CD14-positive monocyte (primary cell): ENCODE measurements at regions not wholly inside any gene's neighbourhood (a gene's known extent, or its start where the extent isn't known, plus 50 kb on each side); places are given as distances from the start of the nearest gene placed in this dataset.

Source experiments
- DNase-seq, 3 donors: peaks; one replicate each; pipeline ENCODE4 v3.0.0-alpha.2; 2011 to 2022
- H2AFZ ChIP-seq: 2 replicates; pipeline ENCODE4 v1.6.0; 2012; ENCODE audit warnings: mild to moderate bottlenecking, low read depth, low read length, inconsistent platforms; ENCODE audit not compliant: insufficient read depth, poor library complexity, severe bottlenecking
- H3K27ac ChIP-seq, 2 donors: 1 replicate in 1 of 2; 2 replicates in 1 of 2; pipeline ENCODE4 v1.5.1; 2012 to 2013; ENCODE audit warnings: low read length in 2 of 2, control low read depth in 1 of 2, inconsistent platforms in 1 of 2, low read depth in 1 of 2, mild to moderate bottlenecking in 1 of 2
- H3K27me3 ChIP-seq, 2 donors: one replicate each; pipeline versions ENCODE4 v1.6.0 to v1.6.1; 2011 to 2013; ENCODE audit warnings: low read length in 2 of 2; ENCODE audit not compliant: control insufficient read depth in 2 of 2, insufficient read depth in 2 of 2
- H3K36me3 ChIP-seq, 2 donors: replicated peaks in 1 of 2; 1 replicate in 1 of 2; 2 replicates in 1 of 2; pipeline versions ENCODE4 v1.5.1 to v1.6.1; 2012 to 2013; ENCODE audit warnings: low read length in 2 of 2, control low read depth in 1 of 2, inconsistent platforms in 1 of 2, mild to moderate bottlenecking in 1 of 2; ENCODE audit not compliant: insufficient read depth in 2 of 2, control insufficient read depth in 1 of 2
- H3K4me1 ChIP-seq, 2 donors: 1 replicate in 1 of 2; 2 replicates in 1 of 2; pipeline versions ENCODE4 v1.5.1 to v1.6.1; 2012 to 2013; ENCODE audit warnings: low read length in 2 of 2, control low read depth in 1 of 2, inconsistent platforms in 1 of 2, mild to moderate bottlenecking in 1 of 2, moderate library complexity in 1 of 2; ENCODE audit not compliant: insufficient read depth in 2 of 2, control insufficient read depth in 1 of 2
- H3K4me2 ChIP-seq: replicated peaks from 2 replicates; pipeline ENCODE3; 2012; ENCODE audit warnings: low read length, moderate library complexity, mild to moderate bottlenecking; ENCODE audit not compliant: poor library complexity, severe bottlenecking; ENCODE audit errors: extremely low read depth
- H3K4me3 ChIP-seq, 3 experiments: fragments of 200-600 bp in 1 of 3; sonication (generic) in 1 of 3; replicated peaks in 1 of 3; 1 replicate in 2 of 3; 2 replicates in 1 of 3; pipeline ENCODE4 v1.5.1; 2011 to 2013; ENCODE audit warnings: low read length in 3 of 3, mild to moderate bottlenecking in 3 of 3, control low read depth in 2 of 3, low read depth in 2 of 3, inconsistent platforms in 1 of 3, moderate library complexity in 1 of 3
- H3K79me2 ChIP-seq: 2 replicates; pipeline ENCODE4 v1.6.0; 2012; ENCODE audit warnings: mild to moderate bottlenecking, control low read depth, inconsistent platforms, low read length, moderate library complexity; ENCODE audit not compliant: insufficient read depth
- H3K9ac ChIP-seq: 2 replicates; pipeline ENCODE4 v1.6.0; 2017; ENCODE audit warnings: low read length, mild to moderate bottlenecking; ENCODE audit not compliant: insufficient read depth, poor library complexity, severe bottlenecking
- H3K9me3 ChIP-seq, 2 donors: replicated peaks in 1 of 2; 1 replicate in 1 of 2; 2 replicates in 1 of 2; pipeline versions ENCODE4 v1.5.1 to v1.6.1; 2012 to 2013; ENCODE audit warnings: low read length in 2 of 2, control low read depth in 1 of 2; ENCODE audit not compliant: control insufficient read depth in 1 of 2, insufficient read depth in 1 of 2
- H4K20me1 ChIP-seq: 2 replicates; pipeline ENCODE4 v1.6.0; 2012; ENCODE audit warnings: mild to moderate bottlenecking, low read length, control low read depth, moderate library complexity; ENCODE audit not compliant: insufficient read depth
- H3K27ac Mint-ChIP-seq, 7 donors: one replicate each; pipeline ENCODE4 v1.8.0; 2020; ENCODE audit warnings: mild to moderate bottlenecking in 7 of 7, mixed read lengths in 7 of 7, moderate library complexity in 6 of 7, inconsistent platforms in 2 of 7
- H3K27me3 Mint-ChIP-seq, 3 donors: one replicate each; pipeline ENCODE4 v1.8.0; 2021 to 2022; ENCODE audit warnings: low read depth in 3 of 3, mild to moderate bottlenecking in 3 of 3, mixed read lengths in 3 of 3, moderate library complexity in 3 of 3, inconsistent platforms in 1 of 3
- H3K36me3 Mint-ChIP-seq, 2 donors: one replicate each; pipeline ENCODE4 v1.8.0; 2020; ENCODE audit warnings: mixed read lengths in 2 of 2, inconsistent platforms in 1 of 2, mild to moderate bottlenecking in 1 of 2
- H3K4me1 Mint-ChIP-seq: one replicate; pipeline ENCODE4 v1.8.0; 2020; ENCODE audit warnings: mild to moderate bottlenecking, mixed read lengths
- H3K4me3 Mint-ChIP-seq, 2 donors: one replicate each; pipeline ENCODE4 v1.8.0; 2020; ENCODE audit warnings: mild to moderate bottlenecking in 2 of 2, mixed read lengths in 2 of 2, moderate library complexity in 1 of 2
- H3K9me3 Mint-ChIP-seq, 7 donors: one replicate each; pipeline ENCODE4 v1.8.0; 2020 to 2022; ENCODE audit warnings: mixed read lengths in 7 of 7, mild to moderate bottlenecking in 6 of 7, moderate library complexity in 6 of 7, inconsistent platforms in 2 of 7
- CTCF ChIP-seq: fragments of 200-600 bp; IDR thresholded peaks from one replicate; pipeline ENCODE4 v1.8.0; 2022; ENCODE audit warnings: antibody characterized with exemption, mild to moderate bottlenecking
- WGBS: methylation state at CpG from one replicate; pipeline ENCODE4 v1.1.5; 2013; ENCODE audit warnings: missing lambda C conversion rate; ENCODE audit not compliant: insufficient coverage; 5-methylcytosine and 5-hydroxymethylcytosine counted together
- intact Hi-C, 2 donors: fragments of 100-400 bp; cut with micrococcal nuclease; formaldehyde crosslinking; loops; one replicate each; pipeline versions ENCODE4 v1.15.0 to v1.15.1; 2023

DNA sequence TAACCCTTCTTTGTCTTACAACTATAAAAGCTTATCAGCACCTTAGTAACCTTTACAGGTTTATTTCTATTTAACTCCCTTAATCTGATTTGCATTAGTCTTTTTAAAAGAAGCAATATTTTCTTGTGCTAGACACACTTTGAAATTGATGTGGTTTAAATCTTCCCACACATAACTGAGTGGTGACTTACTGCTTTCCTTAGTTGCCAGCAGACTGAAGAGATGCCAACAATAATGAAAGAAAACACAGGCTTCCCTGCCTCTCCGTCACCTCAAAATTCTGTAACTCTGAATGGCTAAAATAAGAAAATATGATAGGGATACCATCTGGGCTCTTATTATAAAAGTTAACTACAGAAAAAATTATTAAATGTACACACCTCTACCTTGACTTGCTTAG is 196.8 kb downstream of the PTBP2 start:
- H2AFZ ChIP-seq: no peak overlapping the region
- H3K4me1 ChIP-seq: no peaks in the 10 kb centered on the region
- Mint-ChIP-seq H3K27ac (no peak overlapping the region), H3K36me3 (no peaks in the 10 kb centered on the region), H3K4me3 (no peak overlapping the region), H3K4me1 (no peaks in the 10 kb centered on the region), H3K9me3 (peaks cover 0 to 9% (median 7%) of the 10 kb centered on the region in 7 donors), H3K27me3 (no peaks in the 10 kb centered on the region)
- no peaks in the 10 kb centered on the region for H3K79me2 ChIP-seq
- H3K36me3 ChIP-seq: no peaks in the 10 kb centered on the region
- no peak for TF ChIP-seq CTCF
- no peak overlapping the region for H3K9ac ChIP-seq
- no peak overlapping the region for H3K4me2 ChIP-seq
- no peaks in the 10 kb centered on the region for H4K20me1 ChIP-seq
- intact Hi-C loops: no loop called here
- no CpG with 5 or more reads among the region's 1 CpG for WGBS
- H3K27me3 ChIP-seq: no peaks in the 10 kb centered on the region
- H3K4me3 ChIP-seq: no peak overlapping the region
- H3K27ac ChIP-seq: no peak overlapping the region
- peaks cover 0 to 5% of the 10 kb centered on the region in 2 donors for H3K9me3 ChIP-seq
- no peak for DNase-seq

DNA sequence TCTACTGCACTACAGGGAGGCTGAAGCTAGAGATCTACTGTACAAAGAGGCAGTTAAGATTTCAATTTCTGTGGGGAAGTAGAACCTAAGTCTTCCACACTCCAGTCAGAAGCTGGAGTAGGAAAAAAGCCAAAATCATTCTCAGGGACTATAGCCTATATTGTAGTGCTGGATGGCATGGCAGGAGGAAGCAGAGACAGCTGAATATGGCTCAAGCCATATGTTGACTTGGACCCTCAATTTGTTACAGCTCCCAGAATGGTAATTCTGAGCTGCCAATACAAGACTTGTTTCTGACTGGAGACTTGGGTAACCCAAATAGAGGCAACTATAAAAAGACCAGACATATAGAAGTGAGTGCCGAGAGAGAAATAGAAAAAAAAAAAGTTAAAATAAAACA is 200.6 kb downstream of the PTBP2 start:
- Mint-ChIP-seq H3K4me3 (no peak overlapping the region), H3K27ac (no peak overlapping the region), H3K4me1 (no peaks in the 10 kb centered on the region), H3K27me3 (no peaks in the 10 kb centered on the region), H3K36me3 (no peaks in the 10 kb centered on the region), H3K9me3 (peaks cover 0 to 8% (median 5%) of the 10 kb centered on the region in 7 donors)
- no peak for DNase-seq
- peaks cover 3 to 5% of the 10 kb centered on the region in 2 donors for H3K9me3 ChIP-seq
- H3K9ac ChIP-seq: no peak overlapping the region
- no peak overlapping the region for H3K27ac ChIP-seq
- H2AFZ ChIP-seq: no peak overlapping the region
- no peaks in the 10 kb centered on the region for H3K27me3 ChIP-seq
- no peaks in the 10 kb centered on the region for H3K36me3 ChIP-seq
- no peak overlapping the region for H3K4me3 ChIP-seq
- no peak for TF ChIP-seq CTCF
- H3K4me1 ChIP-seq: no peaks in the 10 kb centered on the region
- H4K20me1 ChIP-seq: no peaks in the 10 kb centered on the region
- intact Hi-C loops: no loop called here
- WGBS: no CpG with 5 or more reads among the region's 1 CpG
- no peak overlapping the region for H3K4me2 ChIP-seq
- H3K79me2 ChIP-seq: no peaks in the 10 kb centered on the region
